NT2/D1 (cell line): ENCODE measurements at regions not wholly inside any gene's neighbourhood (a gene's known extent, or its start where the extent isn't known, plus 50 kb on each side); places are given as distances from the start of the nearest gene placed in this dataset.

Source experiments
- YY1 ChIP-seq: IDR thresholded peaks from 2 replicates; pipeline ENCODE4 v1.6.1; 2011; ENCODE audit not compliant: insufficient read length, insufficient read depth
- ZNF274 ChIP-seq: IDR thresholded peaks from 2 replicates; pipeline ENCODE4 v1.6.1; 2011; ENCODE audit warnings: mild to moderate bottlenecking, low read depth, low read length

DNA sequence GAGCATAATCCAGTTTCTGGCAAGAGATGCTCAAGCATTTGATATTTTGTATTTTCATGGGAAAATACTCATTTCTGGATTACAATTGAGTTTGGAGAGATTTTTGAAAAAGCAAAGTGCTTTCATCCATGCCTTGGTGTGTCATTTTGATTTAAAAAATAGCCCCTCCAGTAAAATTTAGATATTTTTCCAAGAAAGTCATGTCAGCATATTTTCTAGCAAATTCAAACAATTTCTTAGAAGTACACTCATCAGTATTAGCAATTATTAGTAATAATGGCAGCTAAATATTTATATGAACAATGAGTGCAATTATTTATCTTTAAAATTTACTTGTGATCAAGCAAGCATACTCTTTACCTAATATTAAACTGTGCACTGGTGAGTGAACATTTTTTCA, 102.2 kb upstream of the TMEM161B start:
- no peak for TF ChIP-seq YY1
- TF ChIP-seq ZNF274, result no peak
